Karpas-422 (cell line): ENCODE measurements at regions not wholly inside any gene's neighbourhood (a gene's known extent, or its start where the extent isn't known, plus 50 kb on each side); places are given as distances from the start of the nearest gene placed in this dataset.

Experiments
- DNase-seq: peaks from one replicate; pipeline ENCODE4 v3.0.0-alpha.2; 2015
- H2AFZ ChIP-seq: fragments of 200-600 bp; sonication (generic); 2 replicates; pipeline ENCODE4 v1.6.1; 2014; ENCODE audit warnings: antibody characterized with exemption, low read length, mixed read lengths
- H3K27ac ChIP-seq: fragments of 200-600 bp; sonication (generic); 2 replicates; pipeline ENCODE4 v1.5.1; 2014; ENCODE audit warnings: mild to moderate bottlenecking, low read length, moderate library complexity
- H3K27me3 ChIP-seq: fragments of 200-600 bp; sonication (generic); 2 replicates; pipeline ENCODE4 v1.6.1; 2014; ENCODE audit warnings: low read length, mixed read lengths
- H3K36me3 ChIP-seq: fragments of 200-600 bp; sonication (generic); 2 replicates; pipeline ENCODE4 v1.6.1; 2014; ENCODE audit warnings: low read length, mixed read lengths; ENCODE audit not compliant: insufficient read depth
- H3K4me1 ChIP-seq: fragments of 200-600 bp; sonication (generic); 2 replicates; pipeline ENCODE4 v1.6.1; 2014; ENCODE audit warnings: mild to moderate bottlenecking, low read length, mixed read lengths
- H3K4me2 ChIP-seq: fragments of 200-600 bp; sonication (generic); 2 replicates; pipeline ENCODE4 v1.6.1; 2014; ENCODE audit warnings: low read length, low read depth, mild to moderate bottlenecking; ENCODE audit not compliant: poor library complexity, severe bottlenecking
- H3K4me3 ChIP-seq: fragments of 200-600 bp; sonication (generic); 2 replicates; pipeline ENCODE4 v1.5.1; 2014; ENCODE audit warnings: mild to moderate bottlenecking, antibody characterized with exemption, low read length, mixed read lengths
- H3K79me2 ChIP-seq: fragments of 200-600 bp; sonication (generic); 2 replicates; pipeline ENCODE4 v1.6.1; 2014; ENCODE audit warnings: mild to moderate bottlenecking, low read length, mixed read lengths
- H3K9ac ChIP-seq: fragments of 200-600 bp; sonication (generic); 2 replicates; pipeline ENCODE4 v1.6.0; 2014; ENCODE audit warnings: low read length
- H3K9me2 ChIP-seq: fragments of 200-600 bp; sonication (generic), shearing (Covaris generic); replicated peaks from 2 replicates; pipeline ENCODE4 v1.6.0; 2014; ENCODE audit warnings: mild to moderate bottlenecking, low read length, moderate library complexity; ENCODE audit not compliant: insufficient read depth
- H3K9me3 ChIP-seq: fragments of 300-700, 200-600 bp; sonication (generic); 2 replicates; pipeline ENCODE4 v1.6.1; 2014; ENCODE audit warnings: low read length, mixed read lengths
- H4K20me1 ChIP-seq: fragments of 200-600 bp; sonication (generic); 2 replicates; pipeline ENCODE4 v1.6.1; 2014; ENCODE audit warnings: mild to moderate bottlenecking, antibody characterized with exemption, low read length, low read depth; ENCODE audit not compliant: insufficient read depth

GRCh38 chr12:114479831-114480230 lies 73.9 kb upstream of the TBX5 start:
- no peak overlapping the region for H2AFZ ChIP-seq
- H3K36me3 ChIP-seq: no peaks in the 10 kb centered on the region
- H3K9me3 ChIP-seq: no peaks in the 10 kb centered on the region
- no peaks in the 10 kb centered on the region for H3K4me1 ChIP-seq
- no peak overlapping the region for H3K27ac ChIP-seq
- H3K4me3 ChIP-seq: no peak overlapping the region
- no peak for DNase-seq
- no peaks in the 10 kb centered on the region for H3K27me3 ChIP-seq
- no peak overlapping the region for H3K9ac ChIP-seq
- H3K79me2 ChIP-seq: no peaks in the 10 kb centered on the region
- no peaks in the 10 kb centered on the region for H3K9me2 ChIP-seq
- H4K20me1 ChIP-seq: no peaks in the 10 kb centered on the region
- no peak overlapping the region for H3K4me2 ChIP-seq

- H4K20me1 ChIP-seq: no peaks in the 10 kb centered on the region
- no peaks in the 10 kb centered on the region for H3K36me3 ChIP-seq
- H3K27ac ChIP-seq: no peak overlapping the region
- no peak overlapping the region for H3K4me2 ChIP-seq
- no peaks in the 10 kb centered on the region for H3K9me2 ChIP-seq
- no peaks in the 10 kb centered on the region for H3K79me2 ChIP-seq
- no peak overlapping the region for H3K9ac ChIP-seq
- no peaks in the 10 kb centered on the region for H3K27me3 ChIP-seq
- no peak overlapping the region for H3K4me3 ChIP-seq
- DNase-seq: no peak
- H2AFZ ChIP-seq: no peak overlapping the region
- no peaks in the 10 kb centered on the region for H3K9me3 ChIP-seq
- H3K4me1 ChIP-seq: no peaks in the 10 kb centered on the region
Observed at GRCh38 chr12:114478865-114479264, 72.9 kb upstream of the TBX5 start.

- Histone ChIP-seq H3K79me2 (no peaks in the 10 kb centered on the region), H3K27me3 (no peaks in the 10 kb centered on the region)
Observed at GRCh38 chr12:114477989-114478395, 72.0 kb upstream of the TBX5 start.

GRCh38 chr12:114476159-114476558 lies 70.2 kb upstream of the TBX5 start:
- no peaks in the 10 kb centered on the region for H3K79me2 ChIP-seq
- H3K27ac ChIP-seq: no peak overlapping the region
- no peaks in the 10 kb centered on the region for H3K36me3 ChIP-seq
- H4K20me1 ChIP-seq: no peaks in the 10 kb centered on the region
- H2AFZ ChIP-seq: no peak overlapping the region
- no peak overlapping the region for H3K9ac ChIP-seq
- no peak overlapping the region for H3K4me3 ChIP-seq
- H3K27me3 ChIP-seq: no peaks in the 10 kb centered on the region
- H3K9me2 ChIP-seq: no peaks in the 10 kb centered on the region
- H3K4me1 ChIP-seq: no peaks in the 10 kb centered on the region
- DNase-seq: no peak
- H3K9me3 ChIP-seq: no peaks in the 10 kb centered on the region
- H3K4me2 ChIP-seq: no peak overlapping the region

More at GRCh38 chr12:114477989-114478395, 72.0 kb upstream of the TBX5 start:
- Histone ChIP-seq H3K27ac (no peak overlapping the region), H4K20me1 (no peaks in the 10 kb centered on the region), H2AFZ (no peak overlapping the region), H3K36me3 (no peaks in the 10 kb centered on the region), H3K9ac (no peak overlapping the region), H3K4me2 (no peak overlapping the region), H3K9me2 (no peaks in the 10 kb centered on the region), H3K4me3 (no peak overlapping the region), H3K9me3 (no peaks in the 10 kb centered on the region), H3K4me1 (no peaks in the 10 kb centered on the region)
- DNase-seq: no peak

GRCh38 chr12:114473717-114474116 lies 67.8 kb upstream of the TBX5 start:
- Histone ChIP-seq H3K9me3 (no peaks in the 10 kb centered on the region), H3K9me2 (no peaks in the 10 kb centered on the region), H3K4me1 (no peaks in the 10 kb centered on the region), H3K27me3 (no peaks in the 10 kb centered on the region), H3K9ac (no peak overlapping the region), H3K4me2 (no peak overlapping the region), H3K27ac (no peak overlapping the region), H2AFZ (no peak overlapping the region), H3K4me3 (no peak overlapping the region), H4K20me1 (no peaks in the 10 kb centered on the region), H3K79me2 (no peaks in the 10 kb centered on the region), H3K36me3 (no peaks in the 10 kb centered on the region)
- no peak for DNase-seq

GRCh38 chr12:114473018-114473417 lies 67.1 kb upstream of the TBX5 start:
- no peak overlapping the region for H3K27ac ChIP-seq
- no peak overlapping the region for H3K4me2 ChIP-seq
- H3K4me1 ChIP-seq: no peaks in the 10 kb centered on the region
- H3K9me3 ChIP-seq: no peaks in the 10 kb centered on the region
- H3K4me3 ChIP-seq: no peak overlapping the region
- H3K27me3 ChIP-seq: no peaks in the 10 kb centered on the region
- no peaks in the 10 kb centered on the region for H4K20me1 ChIP-seq
- no peak overlapping the region for H2AFZ ChIP-seq
- H3K9ac ChIP-seq: no peak overlapping the region
- H3K36me3 ChIP-seq: no peaks in the 10 kb centered on the region
- DNase-seq: no peak
- H3K79me2 ChIP-seq: no peaks in the 10 kb centered on the region
- no peaks in the 10 kb centered on the region for H3K9me2 ChIP-seq

GRCh38 chr12:114457620-114458019 lies 51.7 kb upstream of the TBX5 start:
- Histone ChIP-seq H3K27ac (no peak overlapping the region), H3K36me3 (no peaks in the 10 kb centered on the region), H3K27me3 (no peaks in the 10 kb centered on the region), H3K4me3 (no peak overlapping the region), H3K79me2 (no peaks in the 10 kb centered on the region), H2AFZ (no peak overlapping the region), H3K4me2 (no peak overlapping the region), H3K9me3 (no peaks in the 10 kb centered on the region), H4K20me1 (no peaks in the 10 kb centered on the region), H3K9ac (no peak overlapping the region), H3K4me1 (no peaks in the 10 kb centered on the region), H3K9me2 (no peaks in the 10 kb centered on the region)
- DNase-seq: no peak
